ENCODE measurements at regions not wholly inside any gene's neighbourhood (a gene's known extent, or its start where the extent isn't known, plus 50 kb on each side); places are given as distances from the start of the nearest gene placed in this dataset.

DNA sequence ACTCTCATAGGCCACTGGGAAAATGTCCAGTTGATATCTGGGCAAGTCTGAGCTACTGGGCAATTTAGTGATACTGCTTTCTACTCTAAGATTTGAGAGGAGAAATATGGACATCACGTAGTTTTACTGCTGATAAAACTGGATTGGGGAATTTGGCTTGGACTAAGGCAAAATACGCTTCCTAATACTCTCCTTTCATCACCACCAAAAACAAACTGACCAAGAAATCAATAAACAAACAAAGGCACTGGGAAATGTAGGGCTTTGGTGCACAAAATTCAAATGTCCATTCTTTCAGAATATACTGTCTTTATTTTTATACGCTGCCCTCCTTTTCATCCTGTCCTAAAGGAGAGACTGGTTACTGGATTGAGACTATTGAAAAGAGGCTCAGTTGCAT lies 145.1 kb upstream of the SP8 start:
- Histone ChIP-seq H3K79me2 (ENCODE audit: control insufficient read depth, insufficient read depth, low read length) (no peaks in the 10 kb centered on the region), H3K9ac (ENCODE audit: control insufficient read depth, insufficient read depth, low read length) (no peak overlapping the region), H3K4me3 (no peak overlapping the region), H3K27me3 (replicated peaks in 1 of 2; ENCODE audit: control insufficient read depth in 2 of 2, insufficient read depth in 2 of 2, low read length in 1 of 2) (no peaks in the 10 kb centered on the region; a peak in 1 of 4 replicates), H3K4me1 (ENCODE audit: control insufficient read depth, insufficient read depth, low read length) (no peaks in the 10 kb centered on the region), H4K20me1 (ENCODE audit: control insufficient read depth, insufficient read depth) (no peaks in the 10 kb centered on the region), H2AFZ (ENCODE audit: control insufficient read depth, low read depth, low read length) (no peak overlapping the region), H3K36me3 (ENCODE audit: control insufficient read depth in 2 of 2, insufficient read depth in 2 of 2, low read length in 1 of 2) (no peaks in the 10 kb centered on the region), H3K27ac (ENCODE audit: control insufficient read depth, insufficient read depth) (no peak overlapping the region), H3K4me2 (ENCODE audit: control insufficient read depth, insufficient read depth) (no peak overlapping the region), H3K9me3 (replicated peaks; ENCODE audit: control insufficient read depth, insufficient read depth, low read length) (no peaks in the 10 kb centered on the region)
- in situ Hi-C loops (cut with MboI) = no loop called here
- FAIRE-seq (no peak), DNase-seq (ENCODE audit: low read depth, low spot score) (no peak), ATAC-seq (no peak)
- ChIA-PET CTCF (no interaction called here), SMC1A (ENCODE audit: uncharacterized antibody, unreplicated experiment) (no interaction called here), RAD21 (ENCODE audit: unreplicated experiment) (no interaction called here), POLR2A (no interaction called here)
- TF ChIP-seq, protein P1, sequence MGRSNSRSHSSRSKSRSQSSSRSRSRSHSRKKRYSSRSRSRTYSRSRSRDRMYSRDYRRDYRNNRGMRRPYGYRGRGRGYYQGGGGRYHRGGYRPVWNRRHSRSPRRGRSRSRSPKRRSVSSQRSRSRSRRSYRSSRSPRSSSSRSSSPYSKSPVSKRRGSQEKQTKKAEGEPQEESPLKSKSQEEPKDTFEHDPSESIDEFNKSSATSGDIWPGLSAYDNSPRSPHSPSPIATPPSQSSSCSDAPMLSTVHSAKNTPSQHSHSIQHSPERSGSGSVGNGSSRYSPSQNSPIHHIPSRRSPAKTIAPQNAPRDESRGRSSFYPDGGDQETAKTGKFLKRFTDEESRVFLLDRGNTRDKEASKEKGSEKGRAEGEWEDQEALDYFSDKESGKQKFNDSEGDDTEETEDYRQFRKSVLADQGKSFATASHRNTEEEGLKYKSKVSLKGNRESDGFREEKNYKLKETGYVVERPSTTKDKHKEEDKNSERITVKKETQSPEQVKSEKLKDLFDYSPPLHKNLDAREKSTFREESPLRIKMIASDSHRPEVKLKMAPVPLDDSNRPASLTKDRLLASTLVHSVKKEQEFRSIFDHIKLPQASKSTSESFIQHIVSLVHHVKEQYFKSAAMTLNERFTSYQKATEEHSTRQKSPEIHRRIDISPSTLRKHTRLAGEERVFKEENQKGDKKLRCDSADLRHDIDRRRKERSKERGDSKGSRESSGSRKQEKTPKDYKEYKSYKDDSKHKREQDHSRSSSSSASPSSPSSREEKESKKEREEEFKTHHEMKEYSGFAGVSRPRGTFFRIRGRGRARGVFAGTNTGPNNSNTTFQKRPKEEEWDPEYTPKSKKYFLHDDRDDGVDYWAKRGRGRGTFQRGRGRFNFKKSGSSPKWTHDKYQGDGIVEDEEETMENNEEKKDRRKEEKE (IDR thresholded peaks at IDR 0.05) = no peak
- TF ChIP-seq, protein P2, sequence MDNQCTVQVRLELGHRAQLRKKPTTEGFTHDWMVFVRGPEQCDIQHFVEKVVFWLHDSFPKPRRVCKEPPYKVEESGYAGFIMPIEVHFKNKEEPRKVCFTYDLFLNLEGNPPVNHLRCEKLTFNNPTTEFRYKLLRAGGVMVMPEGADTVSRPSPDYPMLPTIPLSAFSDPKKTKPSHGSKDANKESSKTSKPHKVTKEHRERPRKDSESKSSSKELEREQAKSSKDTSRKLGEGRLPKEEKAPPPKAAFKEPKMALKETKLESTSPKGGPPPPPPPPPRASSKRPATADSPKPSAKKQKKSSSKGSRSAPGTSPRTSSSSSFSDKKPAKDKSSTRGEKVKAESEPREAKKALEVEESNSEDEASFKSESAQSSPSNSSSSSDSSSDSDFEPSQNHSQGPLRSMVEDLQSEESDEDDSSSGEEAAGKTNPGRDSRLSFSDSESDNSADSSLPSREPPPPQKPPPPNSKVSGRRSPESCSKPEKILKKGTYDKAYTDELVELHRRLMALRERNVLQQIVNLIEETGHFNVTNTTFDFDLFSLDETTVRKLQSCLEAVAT (IDR thresholded peaks at IDR 0.05) = no peak
- no peak for TF ChIP-seq ZNF207 (IDR thresholded peaks at IDR 0.05; ENCODE audit: borderline replicate concordance)
- TF ChIP-seq PML (IDR thresholded peaks at IDR 0.05; ENCODE audit: low read length) = no peak
- TF ChIP-seq CBFB (IDR thresholded peaks at IDR 0.05; ENCODE audit: low read depth) = no peak
- no peak for TF ChIP-seq NFXL1 (IDR thresholded peaks at IDR 0.05; ENCODE audit: borderline replicate concordance)
- TF ChIP-seq ZNF274 (IDR thresholded peaks at IDR 0.05; ENCODE audit: insufficient read depth, insufficient read length) = no peak
- TF ChIP-seq, protein P3, sequence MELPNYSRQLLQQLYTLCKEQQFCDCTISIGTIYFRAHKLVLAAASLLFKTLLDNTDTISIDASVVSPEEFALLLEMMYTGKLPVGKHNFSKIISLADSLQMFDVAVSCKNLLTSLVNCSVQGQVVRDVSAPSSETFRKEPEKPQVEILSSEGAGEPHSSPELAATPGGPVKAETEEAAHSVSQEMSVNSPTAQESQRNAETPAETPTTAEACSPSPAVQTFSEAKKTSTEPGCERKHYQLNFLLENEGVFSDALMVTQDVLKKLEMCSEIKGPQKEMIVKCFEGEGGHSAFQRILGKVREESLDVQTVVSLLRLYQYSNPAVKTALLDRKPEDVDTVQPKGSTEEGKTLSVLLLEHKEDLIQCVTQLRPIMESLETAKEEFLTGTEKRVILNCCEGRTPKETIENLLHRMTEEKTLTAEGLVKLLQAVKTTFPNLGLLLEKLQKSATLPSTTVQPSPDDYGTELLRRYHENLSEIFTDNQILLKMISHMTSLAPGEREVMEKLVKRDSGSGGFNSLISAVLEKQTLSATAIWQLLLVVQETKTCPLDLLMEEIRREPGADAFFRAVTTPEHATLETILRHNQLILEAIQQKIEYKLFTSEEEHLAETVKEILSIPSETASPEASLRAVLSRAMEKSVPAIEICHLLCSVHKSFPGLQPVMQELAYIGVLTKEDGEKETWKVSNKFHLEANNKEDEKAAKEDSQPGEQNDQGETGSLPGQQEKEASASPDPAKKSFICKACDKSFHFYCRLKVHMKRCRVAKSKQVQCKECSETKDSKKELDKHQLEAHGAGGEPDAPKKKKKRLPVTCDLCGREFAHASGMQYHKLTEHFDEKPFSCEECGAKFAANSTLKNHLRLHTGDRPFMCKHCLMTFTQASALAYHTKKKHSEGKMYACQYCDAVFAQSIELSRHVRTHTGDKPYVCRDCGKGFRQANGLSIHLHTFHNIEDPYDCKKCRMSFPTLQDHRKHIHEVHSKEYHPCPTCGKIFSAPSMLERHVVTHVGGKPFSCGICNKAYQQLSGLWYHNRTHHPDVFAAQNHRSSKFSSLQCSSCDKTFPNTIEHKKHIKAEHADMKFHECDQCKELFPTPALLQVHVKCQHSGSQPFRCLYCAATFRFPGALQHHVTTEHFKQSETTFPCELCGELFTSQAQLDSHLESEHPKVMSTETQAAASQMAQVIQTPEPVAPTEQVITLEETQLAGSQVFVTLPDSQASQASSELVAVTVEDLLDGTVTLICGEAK (IDR thresholded peaks at IDR 0.05; ENCODE audit: borderline replicate concordance) = no peak
- TF ChIP-seq TCF3 (IDR thresholded peaks at IDR 0.05; ENCODE audit: borderline replicate concordance, insufficient read depth, low read depth, low read length) = no peak
- no peak for TF ChIP-seq CREM (IDR thresholded peaks at IDR 0.05; ENCODE audit: low read depth)
- TF ChIP-seq TBL1XR1 (IDR thresholded peaks at IDR 0.05; ENCODE audit: low read depth, low read length) = no peak
- TF ChIP-seq SMC3 (IDR thresholded peaks at IDR 0.05; ENCODE audit: borderline replicate concordance, low read length) = no peak
- intact Hi-C loops (cut with micrococcal nuclease; ENCODE audit: unreplicated experiment) = loop anchor here (10.0 kb wide), 1 partner anchor 57 kb away; no protein-coding TSS in a partner anchor
- 5% methylated on average over 3 of the region's 3 CpGs for WGBS (ENCODE audit: insufficient coverage, insufficient replicate concordance, low lambda C conversion rate, missing lambda C conversion rate)
- BruUV-seq (replicated peaks) = no TSS peak
